ENCODE measurements at regions not wholly inside any gene's neighbourhood (a gene's known extent, or its start where the extent isn't known, plus 50 kb on each side); places are given as distances from the start of the nearest gene placed in this dataset.

DNA sequence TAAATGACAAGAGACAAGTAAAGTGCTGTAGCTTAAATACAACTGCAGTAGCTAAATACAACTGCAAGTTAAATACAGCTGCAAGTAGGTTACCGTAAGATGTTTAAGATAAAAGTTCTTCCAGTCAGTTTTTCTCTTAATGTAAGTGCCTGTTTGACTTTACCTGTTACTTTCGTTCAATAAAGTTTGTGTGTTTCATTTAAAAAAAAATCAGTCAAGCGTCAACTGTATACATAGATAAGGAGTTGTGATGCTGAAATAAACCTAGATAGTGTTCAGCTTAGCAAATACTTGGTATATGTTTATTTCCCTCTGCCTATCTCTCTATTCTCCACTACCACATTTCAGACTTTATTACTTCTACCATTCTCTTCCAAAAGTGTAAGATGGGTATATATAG is 221.2 kb downstream of the NR2F2 start:
- DNase-seq (ENCODE audit: extremely low read depth, low read depth) = no peak
- no peak overlapping the region for H3K4me3 ChIP-seq (replicated peaks; ENCODE audit: low read depth, low read length)
- TF ChIP-seq CTCF (IDR thresholded peaks at IDR 0.05; ENCODE audit: low read depth, low read length, missing control alignments) = no peak

DNA sequence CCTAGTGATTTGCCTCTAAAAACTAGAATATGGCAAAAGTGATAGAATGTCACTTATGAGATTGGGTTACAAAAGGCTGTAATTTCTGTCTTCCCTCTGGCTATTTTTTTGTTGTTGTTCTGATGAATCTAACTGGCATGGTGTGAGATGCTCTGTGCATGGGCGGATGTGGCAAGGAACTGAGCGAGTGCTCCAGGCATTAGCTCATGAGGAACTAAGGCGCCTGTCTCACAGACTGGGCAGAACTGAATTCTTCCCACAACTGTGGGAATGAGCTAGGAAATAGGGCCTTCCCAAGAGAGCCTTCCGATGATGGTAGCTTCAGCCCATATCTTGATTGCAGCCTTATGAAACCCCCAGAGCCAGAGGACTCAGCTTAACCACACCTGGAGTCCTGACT is 222.5 kb downstream of the NR2F2 start:
- no peak for TF ChIP-seq CTCF (IDR thresholded peaks at IDR 0.05; ENCODE audit: low read depth, low read length, missing control alignments)
- no peak overlapping the region for H3K4me3 ChIP-seq (replicated peaks; ENCODE audit: low read depth, low read length)
- no peak for DNase-seq (ENCODE audit: extremely low read depth, low read depth)

- DNase-seq (ENCODE audit: extremely low read depth, low read depth) = no peak
- no peak overlapping the region for H3K4me3 ChIP-seq (replicated peaks; ENCODE audit: low read depth, low read length)
- no peak for TF ChIP-seq CTCF (IDR thresholded peaks at IDR 0.05; ENCODE audit: low read depth, low read length, missing control alignments)
Observed at GRCh38 chr15:96553451-96553850, 223.0 kb downstream of the NR2F2 start.

GRCh38 chr15:96553931-96554330 is 223.4 kb downstream of the NR2F2 start:
- H3K4me3 ChIP-seq (replicated peaks; ENCODE audit: low read depth, low read length) = no peak overlapping the region
- no peak for TF ChIP-seq CTCF (IDR thresholded peaks at IDR 0.05; ENCODE audit: low read depth, low read length, missing control alignments)
- DNase-seq (ENCODE audit: extremely low read depth, low read depth) = no peak

- TF ChIP-seq CTCF (IDR thresholded peaks at IDR 0.05; ENCODE audit: low read depth, low read length, missing control alignments) = no peak
- no peak overlapping the region for H3K4me3 ChIP-seq (replicated peaks; ENCODE audit: low read depth, low read length)
- no peak for DNase-seq (ENCODE audit: extremely low read depth, low read depth)
Observed at GRCh38 chr15:96554541-96554940, 224.0 kb downstream of the NR2F2 start.

GRCh38 chr15:96559087-96559486 is 228.6 kb downstream of the NR2F2 start:
- no peak for DNase-seq (ENCODE audit: extremely low read depth, low read depth)
- H3K4me3 ChIP-seq (replicated peaks; ENCODE audit: low read depth, low read length) = no peak overlapping the region
- TF ChIP-seq CTCF (IDR thresholded peaks at IDR 0.05; ENCODE audit: low read depth, low read length, missing control alignments) = no peak

DNA sequence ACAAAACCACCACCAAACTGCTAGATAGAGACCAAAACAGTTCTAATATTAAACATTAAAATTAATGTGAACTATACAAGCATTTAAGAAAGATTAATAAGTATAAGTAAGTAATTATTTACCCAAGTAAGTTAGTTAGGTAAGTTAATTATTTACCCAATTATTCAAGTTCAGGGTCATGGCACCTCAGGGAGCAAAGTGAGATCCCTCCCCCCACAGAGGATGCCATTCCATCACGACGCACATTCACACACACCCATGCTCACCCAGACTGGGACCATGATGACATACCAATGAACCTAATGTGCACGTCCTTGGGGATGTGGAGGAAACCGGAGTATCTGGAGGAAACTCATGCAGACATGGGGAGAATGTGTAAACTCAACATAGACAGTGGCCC is 229.1 kb downstream of the NR2F2 start:
- no peak for DNase-seq (ENCODE audit: extremely low read depth, low read depth)
- no peak overlapping the region for H3K4me3 ChIP-seq (replicated peaks; ENCODE audit: low read depth, low read length)
- TF ChIP-seq CTCF (IDR thresholded peaks at IDR 0.05; ENCODE audit: low read depth, low read length, missing control alignments) = no peak

All from HFF-Myc (cell line).